CD4-positive, alpha-beta T cell treated with Interleukin-6 at 100 ng/mL for 8 hours (primary cell): ENCODE measurements at regions not wholly inside any gene's neighbourhood (a gene's known extent, or its start where the extent isn't known, plus 50 kb on each side); places are given as distances from the start of the nearest gene placed in this dataset.

Source experiments
- DNase-seq: peaks from one replicate; pipeline ENCODE4 v3.0.0-alpha.2; 2020; ENCODE audit warnings: mixed read lengths, low spot score

- DNase-seq: no peak
Observed at GRCh38 chr15:98196371-98196770, 235.9 kb downstream of the ARRDC4 start.

- no peak for DNase-seq
Observed at GRCh38 chr15:98202256-98202655, 241.8 kb downstream of the ARRDC4 start.

- no peak for DNase-seq
Observed at GRCh38 chr15:98203872-98204660, 243.6 kb downstream of the ARRDC4 start.

- DNase-seq: no peak
Observed at GRCh38 chr15:98207928-98208327, 247.4 kb downstream of the ARRDC4 start.

GRCh38 chr15:98213346-98213979, 253.0 kb downstream of the ARRDC4 start:
- DNase-seq: no peak

- no peak for DNase-seq
Observed at GRCh38 chr15:98216166-98216565, 255.7 kb downstream of the ARRDC4 start.

GRCh38 chr15:98217356-98217755, 256.9 kb downstream of the ARRDC4 start:
- DNase-seq: no peak

GRCh38 chr15:98221144-98221543, 260.6 kb downstream of the ARRDC4 start:
- DNase-seq: no peak

- DNase-seq: no peak
Observed at GRCh38 chr15:98221577-98221976, 261.1 kb downstream of the ARRDC4 start.

GRCh38 chr15:98226149-98226548, 265.6 kb downstream of the ARRDC4 start:
- no peak for DNase-seq

GRCh38 chr15:98226578-98226977, 266.1 kb downstream of the ARRDC4 start:
- DNase-seq: no peak

GRCh38 chr15:98228846-98229245, 268.3 kb downstream of the ARRDC4 start:
- DNase-seq: no peak

- DNase-seq: no peak
Observed at GRCh38 chr15:98230975-98231374, 270.5 kb downstream of the ARRDC4 start.

- no peak for DNase-seq
Observed at GRCh38 chr15:98231696-98232440, 271.4 kb downstream of the ARRDC4 start.

- DNase-seq: no peak
Observed at GRCh38 chr15:98232761-98233160, 272.3 kb downstream of the ARRDC4 start.

- no peak for DNase-seq
Observed at GRCh38 chr15:98233873-98234272, 273.4 kb downstream of the ARRDC4 start.

GRCh38 chr15:98240303-98240702, 279.8 kb downstream of the ARRDC4 start:
- DNase-seq: no peak

GRCh38 chr15:98241032-98241554, 280.6 kb downstream of the ARRDC4 start:
- no peak for DNase-seq

- DNase-seq: no peak
Observed at GRCh38 chr15:98257290-98257689, 296.8 kb downstream of the ARRDC4 start.

GRCh38 chr15:98263787-98264186, 303.3 kb downstream of the ARRDC4 start:
- DNase-seq: no peak

GRCh38 chr15:98266295-98266694, 305.8 kb downstream of the ARRDC4 start:
- no peak for DNase-seq

GRCh38 chr15:98268163-98268562, 307.7 kb downstream of the ARRDC4 start:
- no peak for DNase-seq

- no peak for DNase-seq
Observed at GRCh38 chr15:98272625-98273024, 312.1 kb downstream of the ARRDC4 start.
